ENCODE measurements at regions not wholly inside any gene's neighbourhood (a gene's known extent, or its start where the extent isn't known, plus 50 kb on each side); places are given as distances from the start of the nearest gene placed in this dataset.

DNA sequence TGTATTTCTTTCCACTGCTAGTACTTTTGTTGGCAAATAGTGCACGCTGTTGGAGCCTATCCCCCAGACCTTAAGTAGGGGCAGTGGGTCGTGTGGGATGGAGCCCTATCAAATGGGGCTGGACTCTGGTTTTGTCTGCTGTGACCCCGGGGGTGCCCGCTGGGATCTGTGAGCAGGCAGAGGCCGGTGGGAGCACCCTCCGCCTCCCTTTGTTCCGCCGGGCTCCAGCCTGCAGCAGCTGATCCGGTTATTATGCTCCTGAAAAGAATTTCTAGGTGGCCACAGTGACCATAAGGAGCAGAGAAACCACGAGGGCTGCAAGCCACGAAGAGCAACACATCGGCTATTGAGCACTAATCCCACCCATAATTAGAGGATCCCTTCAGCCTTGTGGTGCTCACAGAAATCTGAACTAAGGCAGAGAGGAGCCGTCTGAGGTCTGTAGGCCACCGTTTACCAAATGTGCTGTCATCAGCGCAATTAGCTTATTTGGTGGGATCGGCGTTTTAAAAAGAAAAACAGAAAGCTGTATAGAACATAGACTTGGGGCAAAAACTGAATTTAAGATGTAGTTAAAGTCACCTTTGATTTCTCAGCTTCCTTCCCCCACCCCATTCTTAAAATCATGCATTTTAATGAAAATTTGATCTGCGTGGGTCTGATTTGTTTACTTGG, 598.3 kb upstream of the JAG1 start:
- no peak for DNase-seq

DNA sequence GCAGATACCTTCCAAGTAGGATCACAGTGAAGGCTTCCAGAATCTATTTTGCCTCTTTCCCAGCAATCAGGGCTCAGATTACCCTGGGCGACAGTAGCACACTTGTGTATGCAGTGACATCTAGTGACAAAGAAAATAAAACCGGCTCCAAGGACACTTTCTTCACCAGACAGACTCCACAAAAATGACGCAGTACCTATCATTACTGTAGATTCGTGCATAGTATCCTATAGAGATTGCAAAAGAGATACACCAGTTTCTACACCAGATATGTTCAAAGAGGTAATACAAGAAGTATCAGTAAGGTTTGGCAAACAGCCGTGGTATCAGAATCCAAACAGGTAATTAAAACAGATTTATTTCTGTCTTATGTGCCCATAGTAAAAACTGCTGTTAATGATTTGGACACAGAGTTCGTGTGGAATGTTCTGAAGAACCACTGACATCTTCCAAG, 600.4 kb upstream of the JAG1 start:
- peak in 36 of 58 donors; percentile 2 to 80 (median 22) for DNase-seq

DNA sequence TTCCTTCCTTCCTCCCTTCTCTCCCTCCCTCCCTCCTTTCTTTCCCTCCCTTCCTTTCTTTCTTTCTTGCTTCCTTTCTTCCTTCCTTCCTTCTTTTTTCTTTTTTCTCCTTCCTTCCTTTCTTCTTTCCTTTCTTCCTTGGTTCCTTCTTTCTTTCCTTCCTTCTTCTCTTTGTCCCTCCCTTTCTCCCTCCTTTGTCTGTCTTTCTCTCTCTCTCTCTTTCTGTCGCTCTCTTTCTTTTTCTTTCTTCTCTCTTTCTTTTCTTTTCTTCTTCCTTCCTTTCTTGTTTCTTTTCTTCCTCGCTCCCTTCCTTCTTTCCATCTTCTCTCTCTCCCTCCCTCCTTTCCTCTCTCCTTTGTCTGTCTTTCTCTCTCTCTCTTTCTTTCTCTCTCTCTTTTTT, 601.9 kb upstream of the JAG1 start:
- no peak for DNase-seq

DNA sequence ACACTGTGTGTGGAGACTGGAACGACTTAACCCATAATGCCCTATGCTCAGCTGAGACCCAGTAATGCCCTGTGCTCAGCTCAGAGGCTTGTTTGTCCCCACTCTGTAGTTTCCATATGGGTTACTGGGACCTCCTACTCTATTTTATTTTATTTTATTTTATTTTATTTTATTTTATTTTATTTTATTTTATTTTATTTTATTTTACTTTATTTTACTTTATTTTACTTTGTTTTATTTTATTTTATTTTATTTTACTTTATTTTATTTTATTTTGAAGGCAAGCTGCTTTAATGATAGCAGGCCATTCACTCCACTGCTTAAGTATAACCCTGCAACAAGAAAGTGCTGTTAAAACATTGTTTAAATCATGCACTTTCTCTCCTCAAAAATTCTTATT, 603.4 kb upstream of the JAG1 start:
- no peak for DNase-seq

DNA sequence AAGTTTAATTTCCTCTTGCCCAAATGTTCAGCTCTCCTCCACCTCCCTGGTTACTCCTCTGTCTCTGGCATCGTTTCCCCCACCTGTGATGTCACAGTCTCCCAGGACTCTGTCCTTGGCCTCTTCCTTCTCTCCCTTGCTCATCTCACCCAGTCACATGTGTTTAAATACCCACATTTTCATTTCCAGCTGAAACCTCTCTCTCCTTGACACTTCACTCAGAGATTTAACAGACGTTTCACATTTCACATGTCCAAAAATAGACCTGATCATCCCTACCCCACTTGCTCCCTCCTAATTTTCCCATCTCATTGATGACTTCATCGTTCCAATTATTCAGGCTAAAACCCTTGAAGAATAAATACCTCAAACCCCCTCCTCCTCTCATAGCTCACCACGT, 604.1 kb upstream of the JAG1 start:
- no peak for DNase-seq

DNA sequence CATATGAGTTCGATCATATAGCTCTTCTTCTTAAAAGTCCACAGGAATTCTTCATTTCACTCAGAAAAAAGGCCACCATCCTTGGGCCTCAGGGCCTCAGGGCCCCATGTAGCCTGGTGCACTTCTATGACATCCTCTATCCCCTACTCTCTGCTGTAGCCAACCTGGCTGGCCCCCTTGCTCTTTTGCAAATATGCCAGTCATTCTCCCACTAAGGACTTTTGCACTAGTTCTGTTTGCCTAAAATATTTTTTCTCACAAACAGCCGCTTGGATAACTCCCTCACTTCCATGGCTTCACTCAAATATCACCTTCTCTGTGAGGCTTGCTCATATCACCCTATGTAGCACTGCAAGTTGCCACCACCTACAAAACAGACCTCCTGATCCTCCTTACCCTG, 604.7 kb upstream of the JAG1 start:
- no peak for DNase-seq

DNA sequence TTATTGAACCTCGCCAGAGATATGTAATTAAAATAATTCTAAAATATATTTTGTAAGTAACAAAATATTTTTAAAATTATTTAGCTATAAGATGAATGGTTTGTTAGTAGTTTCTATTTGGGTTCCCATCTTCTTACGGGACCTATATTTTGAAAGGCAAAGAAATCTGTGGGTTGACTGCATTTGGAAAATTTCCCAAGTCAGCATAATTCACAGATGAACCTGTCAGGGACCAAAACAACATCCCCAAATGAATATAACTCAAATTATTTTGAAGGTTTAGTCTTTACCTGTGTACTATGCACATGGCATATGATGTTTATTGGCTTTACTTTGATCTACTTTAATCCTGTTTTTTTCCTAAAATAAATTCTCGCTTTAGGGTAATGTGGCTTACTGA, 607.4 kb upstream of the JAG1 start:
- no peak for DNase-seq

DNA sequence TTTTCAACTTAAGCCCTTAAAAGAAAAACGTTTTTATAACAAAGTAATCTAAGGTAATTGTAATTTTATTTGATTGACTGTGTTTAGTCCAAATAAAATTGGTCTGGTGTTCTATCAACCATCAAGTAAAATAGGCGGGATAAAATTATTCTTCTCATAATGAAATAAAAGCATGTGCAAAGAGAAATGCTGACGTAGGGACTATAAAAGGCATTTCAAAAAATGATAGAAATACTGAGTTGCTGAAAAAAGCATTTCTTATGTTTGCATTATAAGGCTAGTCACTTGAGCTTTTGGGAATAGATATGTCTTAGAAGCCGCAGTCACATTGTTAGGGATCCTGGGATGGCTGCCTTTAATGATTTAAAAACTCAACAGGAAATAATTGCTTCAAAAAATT, 608.0 kb upstream of the JAG1 start:
- DNase-seq: no peak

DNA sequence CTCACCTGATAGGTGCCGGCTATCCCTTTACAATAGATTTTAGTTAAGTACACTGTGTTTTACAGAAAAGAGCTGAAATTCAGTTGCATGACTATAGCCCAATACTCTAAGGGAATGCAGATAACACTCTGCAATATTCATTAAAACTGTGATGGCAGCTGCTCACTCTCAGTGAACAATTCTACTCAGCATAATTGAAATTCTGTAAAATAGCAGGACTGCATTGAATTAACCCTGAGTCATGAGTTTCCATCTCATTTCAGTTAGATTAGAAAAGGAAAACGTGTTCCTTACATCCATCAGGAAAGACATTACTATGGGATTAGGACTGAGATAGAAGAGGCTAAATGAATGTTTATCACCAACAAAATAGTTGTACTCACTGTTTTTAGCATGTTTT, 613.3 kb upstream of the JAG1 start:
- no peak for DNase-seq

DNA sequence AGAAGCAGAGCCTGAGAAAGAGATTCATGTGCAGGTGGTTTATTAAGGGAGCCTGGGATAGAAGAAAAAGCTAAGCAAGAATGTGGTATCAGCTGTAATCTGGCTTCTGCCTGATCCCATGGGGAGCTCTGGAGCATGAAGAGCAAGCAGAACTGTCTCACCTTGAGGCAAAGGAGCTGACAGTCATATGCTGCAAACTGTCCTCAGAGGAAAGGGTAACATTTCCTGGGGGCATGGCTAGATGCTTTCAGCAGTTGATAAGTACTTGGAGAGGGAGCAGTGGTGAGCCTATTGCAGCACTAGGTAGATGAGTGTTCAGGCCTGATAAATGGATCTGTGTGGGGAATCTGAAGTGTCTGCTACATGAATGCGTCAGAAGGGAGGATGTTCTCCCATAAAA, 621.5 kb upstream of the BTBD3 start:
- no peak for DNase-seq

DNA sequence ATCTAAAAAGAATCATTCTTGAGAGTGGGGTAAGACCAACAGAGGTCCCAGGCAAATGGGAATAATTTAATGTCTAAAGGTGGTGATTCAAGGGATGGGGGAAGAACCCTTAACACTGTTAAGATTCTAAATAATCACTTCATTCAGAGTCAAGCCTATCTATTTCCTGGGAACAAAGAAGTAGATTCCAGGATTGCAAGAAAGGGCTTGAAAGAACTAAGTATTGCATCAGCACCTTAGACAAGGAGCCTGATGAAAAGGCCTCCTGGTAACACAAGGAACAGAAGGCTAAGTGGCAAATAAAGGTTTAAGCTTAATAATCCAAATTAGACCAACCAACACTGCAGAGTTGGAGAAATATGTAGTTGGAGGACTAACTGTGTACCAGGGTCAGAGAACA, 620.7 kb upstream of the BTBD3 start:
- DNase-seq: no peak

DNA sequence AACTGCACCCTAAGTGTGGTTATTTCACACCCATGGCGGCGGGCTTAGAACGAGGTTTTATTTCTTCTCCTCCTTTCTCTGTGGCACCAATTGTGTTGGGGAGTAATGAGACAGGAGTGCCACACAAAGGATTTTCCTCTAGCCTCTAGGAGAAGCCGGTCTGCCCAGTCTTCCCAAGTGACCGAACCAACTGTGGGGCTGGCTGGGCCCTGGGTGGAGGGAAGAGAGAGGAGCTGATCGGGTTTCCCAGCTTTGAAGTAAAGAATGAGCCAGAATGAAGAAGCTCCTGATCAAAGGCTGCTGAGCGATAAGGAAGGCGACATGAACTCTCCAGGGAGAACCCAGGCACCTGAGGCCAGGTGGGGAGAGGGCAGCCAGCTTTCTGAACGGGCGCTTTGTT, 616.0 kb upstream of the BTBD3 start:
- DNase-seq: no peak

DNA sequence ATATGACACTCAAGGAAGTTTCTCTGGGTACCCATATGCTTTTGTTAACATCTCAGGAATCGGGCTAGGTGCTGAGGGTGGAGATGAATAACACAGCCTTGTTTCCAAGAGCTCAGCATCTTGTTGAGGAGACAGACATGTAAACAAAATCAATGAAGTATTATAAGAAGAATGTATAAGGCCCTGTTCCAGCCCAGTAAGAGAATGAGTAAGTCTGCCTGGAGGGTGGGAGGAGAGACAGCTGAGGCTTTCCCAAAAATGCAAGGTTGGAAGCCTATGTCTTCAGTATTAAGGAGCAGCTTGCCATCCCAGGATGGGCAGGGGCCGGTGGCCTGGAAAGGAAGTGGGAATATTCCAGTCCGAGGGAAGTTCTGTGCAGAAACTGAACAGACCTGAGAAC, 615.3 kb upstream of the BTBD3 start:
- DNase-seq: no peak

DNA sequence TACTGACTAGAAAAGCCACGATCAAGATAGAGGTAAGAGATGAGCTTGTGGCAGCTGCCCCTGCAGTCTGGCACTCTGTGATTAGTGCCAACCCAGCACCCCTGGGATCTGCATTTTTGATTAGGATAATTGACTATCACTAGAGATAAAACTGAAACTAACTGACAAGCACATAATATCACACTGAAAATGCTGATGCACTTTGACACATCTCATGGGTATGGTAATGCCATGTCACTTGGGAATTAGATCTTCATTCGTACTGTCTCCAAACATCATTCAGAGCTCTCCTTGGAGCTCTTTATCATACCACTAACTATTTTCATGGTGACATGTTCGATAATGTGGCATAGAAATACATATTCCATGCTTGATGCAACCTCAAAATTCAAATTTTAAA, 612.9 kb upstream of the BTBD3 start:
- DNase-seq: no peak

DNA sequence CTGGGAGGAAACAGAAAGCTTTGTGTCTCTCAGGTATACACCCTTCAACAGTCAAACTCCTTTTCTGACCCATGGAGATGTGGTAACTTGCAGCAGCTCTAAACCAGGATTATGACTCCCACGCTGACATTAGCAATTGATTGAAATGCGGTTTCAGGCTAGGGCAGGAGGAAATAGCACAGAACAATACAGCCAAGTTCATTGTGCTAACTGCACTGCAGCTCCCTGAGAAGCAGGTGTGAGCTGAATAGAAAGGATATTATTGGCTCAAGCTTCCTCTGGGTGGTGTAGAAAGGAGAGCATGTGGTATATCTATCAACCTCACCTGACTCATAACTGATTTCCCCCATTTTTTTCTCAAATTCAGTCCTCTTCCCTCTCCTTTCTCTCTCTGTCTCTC, 612.3 kb upstream of the BTBD3 start:
- DNase-seq: no peak

DNA sequence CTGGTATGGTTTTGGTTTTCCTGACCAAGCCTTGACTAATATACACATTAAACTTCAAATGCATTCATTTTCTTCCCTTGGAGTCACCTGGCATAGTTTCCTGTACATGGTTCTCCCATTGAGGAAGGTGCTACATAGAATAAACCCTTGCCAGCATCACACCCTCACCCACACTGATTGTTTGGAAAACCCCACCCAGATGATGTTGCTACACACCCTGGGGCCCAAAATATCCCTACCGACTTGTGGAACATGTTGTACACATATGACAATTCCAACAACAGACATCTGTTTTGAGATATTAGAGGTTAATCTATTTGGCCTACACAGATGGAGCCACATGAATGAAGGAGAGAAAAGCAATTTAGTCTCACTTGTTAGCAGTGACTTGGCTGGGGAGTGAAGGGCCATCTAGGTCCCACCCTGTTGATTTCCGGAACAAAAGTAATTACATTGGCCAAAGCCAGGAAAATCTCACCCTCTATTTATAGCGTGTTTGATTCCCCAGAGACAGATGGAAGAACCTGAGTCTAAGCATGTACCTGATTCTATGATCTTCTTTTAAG, 606.0 kb upstream of the BTBD3 start:
- DNase-seq: no peak

DNA sequence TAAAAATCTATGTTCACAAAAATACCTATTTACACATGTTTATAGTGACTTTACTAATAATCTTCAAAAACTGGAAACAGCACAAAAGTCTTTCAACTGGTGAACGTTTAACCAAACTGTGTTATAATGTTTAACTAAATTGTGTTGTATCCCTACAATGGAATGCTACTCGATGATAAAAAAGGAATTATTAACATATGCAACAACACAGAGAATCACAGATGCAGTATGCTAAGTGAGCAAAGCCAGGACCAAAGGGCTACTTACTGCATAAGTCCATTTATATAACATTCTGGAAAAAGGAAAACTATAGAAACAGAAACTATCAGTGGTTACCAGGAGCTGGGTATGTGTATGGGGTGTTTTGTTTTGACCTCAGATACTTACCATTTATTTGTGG, 602.2 kb upstream of the BTBD3 start:
- DNase-seq: no peak

DNA sequence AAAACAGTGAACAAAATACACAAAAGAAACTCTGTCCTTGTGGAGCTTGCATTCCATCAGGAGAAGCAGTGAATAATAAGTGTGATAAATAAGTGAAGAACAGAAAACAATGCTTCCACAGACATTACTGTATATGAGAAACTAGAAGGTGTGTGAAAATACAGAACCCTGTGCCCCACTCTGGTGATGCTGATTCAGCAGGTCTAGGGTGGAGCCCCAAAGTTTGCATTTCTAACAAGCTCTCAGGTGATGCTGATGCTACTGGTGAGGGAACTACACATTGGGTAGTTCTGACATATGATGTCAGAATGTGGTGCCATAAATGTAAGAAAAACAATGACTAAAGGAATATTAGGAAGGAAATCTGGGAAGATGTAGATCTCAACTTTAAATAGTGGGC, 601.4 kb upstream of the BTBD3 start:
- DNase-seq: no peak

DNA sequence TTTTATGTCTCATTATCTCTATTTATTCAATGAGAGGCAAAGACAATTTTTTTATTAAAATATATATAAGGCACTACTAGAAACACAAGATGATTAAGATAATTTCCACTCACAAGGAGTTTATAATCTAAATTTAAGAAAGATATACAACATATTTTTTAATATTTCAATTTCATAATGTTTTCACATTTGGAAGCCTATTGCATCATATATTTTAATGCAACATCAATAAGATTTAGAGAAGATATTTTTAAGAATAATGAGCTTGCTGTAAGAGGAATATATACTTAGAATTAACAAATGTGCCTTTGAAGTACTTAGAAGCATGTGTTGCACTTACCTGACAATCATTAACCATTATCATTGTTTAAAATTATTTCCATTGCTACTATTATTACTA, 597.7 kb upstream of the BTBD3 start:
- DNase-seq: no peak

DNA sequence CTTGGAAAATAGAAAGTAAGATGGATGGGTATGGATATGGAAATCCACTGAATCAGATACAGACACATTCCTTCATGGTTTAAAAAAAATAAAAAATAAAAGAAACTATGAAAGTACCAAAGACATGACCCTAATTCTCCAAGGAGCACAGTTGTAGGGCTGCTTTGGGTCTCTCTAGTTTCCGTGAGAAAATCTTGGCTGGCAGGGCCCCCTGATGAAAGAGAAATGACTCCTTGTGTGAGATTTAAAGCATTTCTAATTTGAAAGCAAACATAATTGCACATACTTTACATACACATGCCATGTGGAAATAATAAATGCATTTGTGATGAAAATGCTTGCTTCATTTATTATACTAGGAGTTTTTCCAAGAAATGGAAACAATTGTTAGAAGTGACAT, 593.9 kb upstream of the BTBD3 start:
- DNase-seq: no peak

DNA sequence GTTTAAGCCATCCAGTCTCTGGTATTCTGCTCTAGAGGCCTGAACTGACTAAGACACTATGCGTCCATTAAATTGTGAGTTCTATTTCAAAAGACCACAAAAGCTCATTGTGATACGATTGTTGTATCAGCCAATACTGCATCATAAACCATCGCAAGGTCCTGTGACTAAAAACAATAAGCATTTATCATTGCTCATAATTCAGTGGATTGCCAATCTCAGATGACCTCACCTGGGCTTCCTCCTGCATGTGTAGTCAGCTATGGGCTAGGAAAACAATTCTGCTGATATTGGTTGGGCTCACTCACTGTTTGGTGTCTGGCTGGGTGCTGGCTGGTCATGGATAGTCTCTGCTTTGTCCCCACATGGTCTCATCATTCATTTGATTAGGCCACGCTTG, 592.7 kb upstream of the BTBD3 start:
- DNase-seq: no peak

DNA sequence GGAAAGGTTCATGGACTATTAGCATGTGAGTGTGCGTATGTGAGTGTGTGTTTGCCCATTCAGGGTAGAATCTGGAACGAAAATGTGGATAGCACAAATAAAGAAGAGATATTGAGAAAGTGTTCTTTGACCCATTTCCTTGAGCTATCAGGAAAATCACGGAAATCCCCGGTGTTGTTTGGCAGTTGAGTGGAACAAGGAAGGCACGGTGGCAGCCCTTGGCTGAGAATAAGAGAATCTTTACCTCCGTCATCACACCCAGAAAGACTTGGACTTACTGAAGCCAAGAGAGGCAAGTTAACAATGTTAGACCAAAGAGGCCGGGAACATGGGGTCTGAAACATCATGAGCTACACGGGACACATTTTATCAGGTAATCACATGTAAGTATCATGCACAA, 588.9 kb upstream of the BTBD3 start:
- no peak for DNase-seq

DNA sequence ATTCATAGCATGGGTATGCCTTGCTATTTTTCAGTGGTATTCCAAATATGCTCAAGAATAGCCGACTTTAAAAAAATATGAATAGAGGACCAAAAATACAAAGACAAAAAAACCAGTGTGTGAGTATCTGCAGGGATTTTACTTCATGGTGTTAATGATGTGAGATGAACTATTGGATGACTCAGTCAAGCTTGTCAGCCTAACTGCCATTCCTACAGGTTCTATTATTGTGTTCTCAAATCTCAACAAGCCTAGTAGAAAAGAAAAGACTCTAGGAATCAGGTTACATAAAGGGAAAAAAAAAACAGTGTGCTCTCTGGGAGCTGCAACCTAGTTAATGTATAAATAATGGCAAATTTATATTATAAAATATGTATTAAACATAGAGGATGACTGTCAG, 588.4 kb upstream of the BTBD3 start:
- DNase-seq: no peak

DNA sequence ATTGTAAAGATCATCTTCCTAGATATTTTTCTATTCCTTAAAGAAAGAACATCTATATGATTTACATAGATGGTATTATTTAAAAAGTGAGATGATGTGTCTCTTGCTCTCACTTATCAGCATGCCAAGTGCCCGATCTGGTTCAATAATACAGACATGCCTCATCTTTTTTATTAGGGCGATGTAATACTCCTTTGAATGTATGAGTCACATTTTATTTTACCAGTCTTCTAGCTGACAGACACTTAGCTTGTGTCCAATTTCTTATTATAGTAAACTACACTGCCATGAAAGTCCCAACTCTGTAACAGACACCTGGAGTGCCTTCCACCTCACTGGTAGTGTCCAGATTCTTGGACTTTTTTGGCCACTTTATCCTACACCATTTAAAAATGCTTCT, 586.6 kb upstream of the BTBD3 start:
- no peak for DNase-seq
